Mucosa of descending colon (tissue), 3 donors: ENCODE measurements at regions not wholly inside any gene's neighbourhood (a gene's known extent, or its start where the extent isn't known, plus 50 kb on each side); places are given as distances from the start of the nearest gene placed in this dataset.

ENCODE experiments used
- ATAC-seq: fragments of 200-7000 bp; cut with Tn5 transposase; one replicate; pipeline ENCODE4 v1.9.1; 2020; ENCODE audit warnings: mild to moderate bottlenecking, moderate library complexity
- DNase-seq, 3 donors: peaks; one replicate each; pipeline ENCODE4 v3.0.0-alpha.2; 2020
- H3K36me3 ChIP-seq: fragments of 200-600 bp; one replicate; pipeline ENCODE4 v1.8.0; 2021; ENCODE audit warnings: low read depth, mild to moderate bottlenecking
- H3K4me1 ChIP-seq: fragments of 200-600 bp; one replicate; pipeline ENCODE4 v1.8.0; 2021; ENCODE audit warnings: low read depth, mild to moderate bottlenecking
- H3K4me3 ChIP-seq: fragments of 200-600 bp; one replicate; pipeline ENCODE4 v1.8.0; 2021; ENCODE audit warnings: mild to moderate bottlenecking
- H3K9me3 ChIP-seq: fragments of 200-600 bp; one replicate; pipeline ENCODE4 v1.8.0; 2021; ENCODE audit warnings: mild to moderate bottlenecking
- CTCF ChIP-seq: fragments of 200-600 bp; IDR thresholded peaks from one replicate; pipeline ENCODE4 v1.8.0; 2022; ENCODE audit warnings: antibody characterized with exemption, mild to moderate bottlenecking
- intact Hi-C, 2 donors: fragments of 100-400 bp; cut with DNase I in 1 of 2; cut with micrococcal nuclease in 1 of 2; formaldehyde crosslinking; loops; one replicate each; pipeline versions ENCODE4 v1.11.0 to v1.11.1; 2022; cut with DNase I, micrococcal nuclease
- donor health status: DM: no; HTN: no; CAD: no; lungs with moderate emphysema.
- donor health status: DM: no; HTN: no; CAD: no.
- donor health status: DM: no; HTN: yes; CAD: no.

GRCh38 chr20:6410721-6411120 lies 287.9 kb upstream of the FERMT1 start:
- ATAC-seq (no peak), DNase-seq (no peak)
- intact Hi-C loops, result no loop called here
- H3K9me3 ChIP-seq, result no peaks in the 10 kb centered on the region
- H3K4me1 ChIP-seq, result no peaks in the 10 kb centered on the region
- no peak for TF ChIP-seq CTCF
- no peak overlapping the region for H3K4me3 ChIP-seq
- H3K36me3 ChIP-seq, result no peaks in the 10 kb centered on the region

GRCh38 chr20:6407163-6407562 lies 284.3 kb upstream of the FERMT1 start:
- Histone ChIP-seq H3K36me3 (no peaks in the 10 kb centered on the region), H3K4me3 (no peak overlapping the region), H3K4me1 (no peaks in the 10 kb centered on the region), H3K9me3 (no peaks in the 10 kb centered on the region)
- ATAC-seq (no peak), DNase-seq (no peak)
- intact Hi-C loops, result no loop called here
- TF ChIP-seq CTCF, result no peak

GRCh38 chr20:6401893-6402557 lies 279.2 kb upstream of the FERMT1 start:
- DNase-seq (no peak), ATAC-seq (no peak)
- intact Hi-C loops, result no loop called here
- Histone ChIP-seq H3K9me3 (no peaks in the 10 kb centered on the region), H3K4me3 (no peak overlapping the region), H3K36me3 (no peaks in the 10 kb centered on the region), H3K4me1 (no peaks in the 10 kb centered on the region)
- TF ChIP-seq CTCF, result no peak

- Histone ChIP-seq H3K4me3 (no peak overlapping the region), H3K4me1 (no peaks in the 10 kb centered on the region), H3K9me3 (no peaks in the 10 kb centered on the region), H3K36me3 (no peaks in the 10 kb centered on the region)
- intact Hi-C loops, result no loop called here
- no peak for ATAC-seq
- DNase-seq, result no peak
- no peak for TF ChIP-seq CTCF
These were observed 274.3 kb upstream of the FERMT1 start for GRCh38 chr20:6397115-6397514.

GRCh38 chr20:6395695-6396094 lies 272.9 kb upstream of the FERMT1 start:
- ATAC-seq, result no peak
- no peak for TF ChIP-seq CTCF
- intact Hi-C loops, result no loop called here
- Histone ChIP-seq H3K9me3 (no peaks in the 10 kb centered on the region), H3K4me3 (no peak overlapping the region), H3K36me3 (no peaks in the 10 kb centered on the region), H3K4me1 (no peaks in the 10 kb centered on the region)
- no peak for DNase-seq
